Gastroesophageal sphincter (tissue), 4 donors: ENCODE measurements at regions not wholly inside any gene's neighbourhood (a gene's known extent, or its start where the extent isn't known, plus 50 kb on each side); places are given as distances from the start of the nearest gene placed in this dataset.
"Not testable (repeated sequence)": the region's sequence is repeated elsewhere in the genome, so short reads cannot be mapped to it uniquely, and the experiment has no call there.

Experiments
- ATAC-seq: fragments of 150-250 bp; one replicate; pipeline ENCODE4 v1.9.1; 2016; ENCODE audit warnings: mild to moderate bottlenecking, moderate library complexity
- H3K27ac ChIP-seq, 4 donors: fragments of 200-600 bp; sonication (generic) in 3 of 4; 1 replicate in 3 of 4; 2 replicates in 1 of 4; pipeline ENCODE4 v1.5.1; 2016 to 2019
- H3K27me3 ChIP-seq: fragments of 200-600 bp; sonication (generic); one replicate; pipeline ENCODE4 v1.5.1; 2019
- H3K36me3 ChIP-seq, 2 donors: fragments of 200-600 bp; sonication (generic); one replicate each; pipeline ENCODE4 v1.5.1; 2019; ENCODE audit warnings: control low read depth in 1 of 2
- H3K4me1 ChIP-seq, 3 donors: fragments of 200-600 bp; sonication (generic); 1 replicate in 2 of 3; 2 replicates in 1 of 3; pipeline ENCODE4 v1.5.1; 2016 to 2019; ENCODE audit warnings: control low read depth in 2 of 3
- H3K4me3 ChIP-seq, 2 donors: fragments of 200-600 bp; sonication (generic); one replicate each; pipeline ENCODE4 v1.5.1; 2019; ENCODE audit warnings: mild to moderate bottlenecking in 1 of 2, moderate library complexity in 1 of 2
- H3K9me3 ChIP-seq, 3 donors: fragments of 200-600 bp; sonication (generic); one replicate each; pipeline ENCODE4 v1.5.1; 2017 to 2019; ENCODE audit warnings: control low read depth in 2 of 3
- CTCF ChIP-seq, 4 experiments: fragments of 200-600 bp in 2 of 4; fragments of 450-650 bp in 2 of 4; sonication (generic) in 1 of 4; IDR thresholded peaks; one replicate each; pipeline ENCODE4 v1.5.1; 2017 to 2019; ENCODE audit warnings: antibody characterized with exemption in 4 of 4, mild to moderate bottlenecking in 2 of 4, moderate library complexity in 2 of 4
- EP300 ChIP-seq: sonication (generic); formaldehyde crosslinking; IDR thresholded peaks from one replicate; pipeline ENCODE4 v1.6.1; 2017; ENCODE audit warnings: antibody characterized with exemption, mild to moderate bottlenecking
- POLR2A ChIP-seq, 2 donors: fragments of 450-650 bp; IDR thresholded peaks; one replicate each; pipeline ENCODE4 v1.6.1; 2017; ENCODE audit warnings: antibody characterized with exemption in 2 of 2, mild to moderate bottlenecking in 2 of 2, moderate library complexity in 1 of 2
- POLR2AphosphoS5 ChIP-seq: sonication (generic); formaldehyde crosslinking; IDR thresholded peaks from one replicate; pipeline ENCODE4 v1.6.1; 2017; ENCODE audit warnings: antibody characterized with exemption
- WGBS, 2 donors: methylation state at CpG; one replicate each; pipeline ENCODE4 v1.1.5; 2018; ENCODE audit warnings: low coverage in 1 of 2; 5-methylcytosine and 5-hydroxymethylcytosine counted together

DNA sequence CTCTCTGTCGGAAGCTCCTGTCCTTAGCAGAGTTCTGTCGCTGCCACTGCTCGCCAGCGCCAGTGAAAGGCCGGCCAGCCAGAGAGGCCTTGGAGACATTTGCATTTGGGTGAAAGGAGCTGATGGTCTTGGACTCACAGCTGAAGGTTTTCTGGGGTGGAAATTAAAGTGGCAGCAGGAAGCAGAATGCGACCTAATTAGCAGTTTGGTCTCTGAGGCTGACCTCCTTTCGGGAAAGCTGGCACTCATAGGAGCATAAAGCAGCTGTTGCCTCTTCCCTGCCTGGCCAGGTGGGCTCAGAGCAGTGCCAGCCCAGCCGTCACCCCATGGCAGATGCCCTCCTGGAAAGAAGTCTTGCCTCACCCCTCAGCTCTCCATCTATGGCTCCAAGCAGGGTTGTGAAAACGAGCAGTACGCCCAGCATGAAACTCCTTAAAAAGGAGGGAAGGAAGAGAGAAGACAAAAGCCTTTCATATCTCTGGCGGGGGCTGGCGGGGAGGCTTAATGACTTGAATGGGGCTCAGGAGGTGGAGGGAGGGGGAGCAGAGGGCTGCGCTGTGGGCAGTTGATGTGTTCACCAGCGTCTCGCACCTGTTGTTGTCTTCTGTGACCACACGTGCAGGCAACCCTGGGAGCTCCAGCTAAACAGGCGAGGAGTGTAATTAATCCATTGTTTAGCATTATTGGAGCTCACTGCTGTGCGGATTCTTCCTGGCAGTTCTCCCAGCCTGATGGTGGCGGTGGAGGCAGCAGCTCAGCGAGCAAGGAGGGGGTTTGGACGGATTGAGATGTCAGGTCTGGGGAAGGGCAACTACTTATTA is 264.0 kb downstream of the MID1IP1 start:
- Histone ChIP-seq H3K27me3 (no peaks in the 10 kb centered on the region), H3K36me3 (no peaks in the 10 kb centered on the region), H3K4me1 (no peaks in the 10 kb centered on the region), H3K27ac (no peak overlapping the region), H3K4me3 (no peak overlapping the region), H3K9me3 (no peaks in the 10 kb centered on the region)
- WGBS, 2 donors: 55% methylated on average over 4 of the region's 21 CpGs; no CpG with 5 or more reads in 1 of the 2 donors
- ATAC-seq: no peak
- TF ChIP-seq EP300: no peak
- no peak for TF ChIP-seq CTCF (IDR thresholded peaks at IDR 0.05)
- no peak for TF ChIP-seq POLR2A (IDR thresholded peaks at IDR 0.05)
- no peak for TF ChIP-seq POLR2AphosphoS5

GRCh38 chrX:39067866-39068265 is 266.6 kb downstream of the MID1IP1 start:
- H3K27ac ChIP-seq: no peak overlapping the region
- ATAC-seq: no peak
- 92% methylated on average over 4 of the region's 5 CpGs; no CpG with 5 or more reads in 1 of the 2 donors for WGBS, 2 donors

GRCh38 chrX:39068634-39069033 is 267.4 kb downstream of the MID1IP1 start:
- H3K9me3 ChIP-seq, ATAC-seq, H3K27ac ChIP-seq, H3K4me3 ChIP-seq, H3K36me3 ChIP-seq, H3K27me3 ChIP-seq, H3K4me1 ChIP-seq: not testable (repeated sequence)
- WGBS, 2 donors: 100% methylated on average over 1 of the region's 1 CpG; no CpG with 5 or more reads in 1 of the 2 donors

More at GRCh38 chrX:39067866-39068265, 266.6 kb downstream of the MID1IP1 start:
- no peaks in the 10 kb centered on the region for H3K36me3 ChIP-seq
- TF ChIP-seq CTCF (IDR thresholded peaks at IDR 0.05): no peak
- TF ChIP-seq POLR2AphosphoS5: no peak
- TF ChIP-seq EP300: no peak
- no peak for TF ChIP-seq POLR2A (IDR thresholded peaks at IDR 0.05)
- no peaks in the 10 kb centered on the region for H3K9me3 ChIP-seq
- no peaks in the 10 kb centered on the region for H3K4me1 ChIP-seq
- no peaks in the 10 kb centered on the region for H3K27me3 ChIP-seq
- H3K4me3 ChIP-seq: no peak overlapping the region

DNA sequence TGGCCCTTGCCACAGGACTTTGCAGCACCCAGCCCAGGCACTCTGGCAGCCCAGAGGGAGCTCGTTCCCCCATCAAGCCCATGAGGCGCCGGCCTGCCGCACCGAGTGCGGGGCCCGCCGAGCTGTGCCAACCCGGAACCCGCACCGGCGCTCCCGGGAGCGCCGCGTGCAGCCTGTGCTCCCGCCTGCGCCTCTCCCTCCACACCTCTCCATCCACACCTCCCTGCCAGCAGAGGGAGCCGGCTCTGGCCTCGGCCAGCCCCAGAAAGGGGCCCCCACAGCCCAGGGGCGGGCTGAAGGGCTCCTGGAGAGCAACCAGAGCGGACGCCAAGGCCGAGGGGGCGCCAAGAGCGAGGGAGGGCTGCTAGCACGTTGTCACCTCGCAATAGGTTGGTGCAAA is 268.8 kb downstream of the MID1IP1 start:
- TF ChIP-seq POLR2AphosphoS5 (no peak), POLR2A (IDR thresholded peaks at IDR 0.05) (no peak), EP300 (no peak)
- Histone ChIP-seq H3K4me3 (no peak overlapping the region), H3K36me3 (no peaks in the 10 kb centered on the region), H3K27me3 (no peaks in the 10 kb centered on the region), H3K9me3 (no peaks in the 10 kb centered on the region), H3K27ac (no peak overlapping the region), H3K4me1 (no peaks in the 10 kb centered on the region)
- no peak for ATAC-seq
- WGBS, 2 donors: no CpG with 5 or more reads among the region's 28 CpGs

GRCh38 chrX:39073131-39073530 is 271.9 kb downstream of the MID1IP1 start:
- no peaks in the 10 kb centered on the region for H3K36me3 ChIP-seq
- no peaks in the 10 kb centered on the region for H3K27me3 ChIP-seq
- H3K27ac ChIP-seq: no peak overlapping the region
- H3K9me3 ChIP-seq: no peaks in the 10 kb centered on the region
- TF ChIP-seq POLR2AphosphoS5 (no peak), POLR2A (IDR thresholded peaks at IDR 0.05) (no peak)
- H3K4me3 ChIP-seq: no peak overlapping the region
- ATAC-seq: no peak
- 40 to 75% methylated on average over 1 to 2 of the region's 2 CpGs for WGBS, 2 donors
- H3K4me1 ChIP-seq: no peaks in the 10 kb centered on the region

DNA sequence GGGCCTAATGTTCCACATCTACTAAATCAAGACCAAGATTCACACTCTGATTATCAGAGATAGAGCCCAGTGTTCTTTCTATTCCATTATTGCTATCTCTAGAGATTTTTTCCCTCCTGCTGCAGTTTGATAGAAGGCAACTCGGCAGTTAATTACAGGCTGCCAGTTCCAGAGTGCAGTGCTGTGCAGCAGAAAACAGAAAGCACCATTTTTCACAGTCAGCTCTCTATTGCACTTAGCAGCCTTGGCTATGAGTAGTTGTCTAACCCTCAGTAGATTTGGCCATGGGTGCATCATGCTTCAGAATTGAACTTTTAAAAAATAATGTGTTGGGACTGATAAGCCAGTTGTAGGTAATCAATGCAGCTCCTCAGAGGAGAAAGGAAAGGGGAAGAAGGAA is 295.3 kb downstream of the MID1IP1 start:
- no peak for ATAC-seq
- Histone ChIP-seq H3K4me1 (no peaks in the 10 kb centered on the region), H3K27ac (no peak overlapping the region), H3K36me3 (no peaks in the 10 kb centered on the region), H3K4me3 (no peak overlapping the region), H3K27me3 (no peaks in the 10 kb centered on the region), H3K9me3 (no peaks in the 10 kb centered on the region)
- WGBS, 2 donors: 20% methylated on average over 1 of the region's 1 CpG; no CpG with 5 or more reads in 1 of the 2 donors
- no peak for TF ChIP-seq POLR2AphosphoS5
- no peak for TF ChIP-seq POLR2A (IDR thresholded peaks at IDR 0.05)
- no peak for TF ChIP-seq CTCF (IDR thresholded peaks at IDR 0.05)
- TF ChIP-seq EP300: no peak
